HG02623 (cell line): ENCODE measurements at regions not wholly inside any gene's neighbourhood (a gene's known extent, or its start where the extent isn't known, plus 50 kb on each side); places are given as distances from the start of the nearest gene placed in this dataset.
"Not testable (repeated sequence)": the region's sequence is repeated elsewhere in the genome, so short reads cannot be mapped to it uniquely, and the experiment has no call there.

Experiments
- ATAC-seq: cut with Tn5 transposase; IDR thresholded peaks from one replicate; pipeline ENCODE4 v1.9.1; 2021; ENCODE audit warnings: moderate library complexity; ENCODE audit not compliant: unreplicated experiment

DNA sequence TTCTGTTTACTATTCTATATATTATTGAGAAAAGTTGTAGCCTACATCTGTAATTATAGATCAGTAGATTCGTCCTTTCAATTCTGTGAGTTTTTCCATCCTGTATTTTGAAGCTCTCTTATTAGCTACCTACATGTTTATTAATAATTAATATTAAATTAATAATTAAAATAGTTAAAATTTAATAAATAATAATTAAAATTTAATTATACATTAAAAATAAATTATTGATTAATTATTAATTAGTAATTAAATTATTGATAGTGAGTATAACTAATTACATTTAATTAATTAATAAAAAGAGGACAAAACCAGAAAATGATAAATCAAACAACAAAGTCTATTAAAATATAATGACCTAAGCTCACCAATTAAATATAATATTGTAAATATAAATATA, 606.6 kb upstream of the ROBO1 start:
- no peak for ATAC-seq

DNA sequence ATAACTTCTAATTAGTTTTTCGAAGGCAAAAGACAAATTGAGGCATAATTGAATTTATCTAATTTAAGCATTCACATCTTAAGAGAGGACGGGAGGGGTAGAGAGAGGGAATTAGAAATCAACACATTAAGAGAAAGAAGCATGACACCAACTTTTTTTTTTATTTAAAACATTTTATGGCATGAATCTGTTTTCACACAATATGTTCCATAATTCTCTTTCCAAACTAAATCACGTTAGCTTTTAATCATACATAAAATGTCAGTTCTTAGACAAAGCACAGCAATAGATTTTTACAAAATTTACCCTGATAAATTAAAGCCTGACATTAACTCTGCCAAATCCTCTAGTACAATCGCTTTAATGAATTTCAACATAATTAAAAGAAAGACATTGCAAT, 600.8 kb upstream of the ROBO1 start:
- ATAC-seq, result no peak

DNA sequence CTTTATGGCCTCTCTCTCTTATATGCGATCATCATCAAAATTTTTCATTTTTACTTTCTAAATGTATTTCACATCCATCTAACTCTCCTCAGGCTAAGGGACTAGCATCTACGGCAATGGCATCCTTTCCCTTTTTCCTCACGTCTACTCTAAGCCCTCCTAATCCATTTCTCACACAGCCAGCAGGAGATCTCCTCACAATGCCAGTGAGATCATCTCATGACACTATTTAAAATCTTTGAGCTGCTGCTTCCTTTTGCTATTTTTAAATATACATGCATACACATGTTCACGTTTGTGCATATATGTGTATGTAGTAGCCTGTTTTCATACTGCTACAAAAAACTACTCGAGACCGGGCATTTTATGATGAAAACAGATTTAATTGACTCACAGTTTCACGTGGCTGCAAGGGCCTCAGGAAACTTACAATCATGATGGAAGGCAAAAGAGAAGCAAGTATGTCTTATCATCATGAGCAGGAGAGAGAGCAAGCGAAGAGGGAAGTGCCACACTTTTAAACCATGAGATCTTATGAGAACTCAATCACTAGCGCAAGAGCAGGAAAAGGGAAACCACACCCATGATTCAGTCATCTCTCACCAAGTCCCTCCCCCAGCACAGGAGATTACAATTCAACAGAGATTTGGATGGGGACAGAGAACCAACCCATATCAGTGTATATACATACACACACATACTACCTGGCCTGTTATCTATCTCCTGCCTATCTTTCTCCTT, 599.2 kb upstream of the ROBO1 start:
- ATAC-seq, result no peak

DNA sequence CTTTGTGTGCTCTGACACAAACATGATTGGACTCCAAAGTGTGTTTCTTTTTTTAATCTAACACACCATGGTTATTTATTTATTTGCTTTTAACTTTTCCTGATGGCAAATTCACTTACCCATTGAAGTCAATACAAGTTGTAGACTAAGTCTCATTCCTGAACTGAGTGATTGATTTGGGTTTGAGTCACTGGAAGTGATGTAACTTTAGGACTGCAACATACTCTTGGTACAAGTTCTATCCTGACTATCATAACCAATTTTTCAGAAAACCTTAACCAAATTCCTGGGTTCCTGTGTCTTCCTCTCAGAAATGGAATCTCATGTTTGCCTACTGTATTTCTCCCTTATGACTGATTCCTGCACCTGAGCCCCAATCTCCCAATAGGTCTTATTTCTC, 590.0 kb upstream of the ROBO1 start:
- no peak for ATAC-seq

DNA sequence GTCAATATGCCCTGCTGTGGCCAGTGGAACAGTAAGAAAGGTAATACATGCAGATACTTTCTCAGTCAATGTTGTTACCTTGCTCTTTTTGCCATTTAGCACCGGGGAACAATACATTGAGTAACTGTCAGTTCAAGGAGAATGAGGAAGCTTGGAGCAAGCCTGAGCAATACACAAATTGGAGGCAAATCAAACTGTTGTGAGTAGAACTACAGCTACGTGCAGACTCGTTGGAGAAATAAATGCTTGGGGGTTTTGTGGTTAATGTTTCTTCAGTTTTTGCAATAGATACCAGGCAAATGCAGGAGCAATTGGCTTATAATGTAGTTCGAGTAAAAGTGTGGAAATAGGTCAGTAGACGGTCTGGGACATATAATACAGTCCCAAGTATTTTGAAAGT, 587.3 kb upstream of the ROBO1 start:
- ATAC-seq, result no peak

DNA sequence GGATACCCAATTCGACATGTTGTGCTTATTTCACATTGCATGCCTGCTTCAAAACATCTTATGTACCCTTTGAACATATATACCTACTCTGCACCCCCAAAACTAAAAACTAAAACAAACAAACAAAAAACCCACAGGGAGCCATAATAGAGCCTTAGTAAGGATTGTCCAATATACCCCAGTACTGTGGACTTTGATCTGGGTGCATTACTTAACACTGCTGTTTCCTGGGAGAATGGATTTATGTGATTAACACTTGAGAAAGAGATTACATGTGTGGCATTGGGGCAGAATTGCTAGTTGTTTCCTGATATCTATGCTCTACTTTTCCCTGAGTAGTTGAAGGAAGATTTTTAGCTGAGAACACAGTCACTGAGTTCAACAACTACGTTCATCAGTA, 583.4 kb upstream of the ROBO1 start:
- ATAC-seq, result no peak

DNA sequence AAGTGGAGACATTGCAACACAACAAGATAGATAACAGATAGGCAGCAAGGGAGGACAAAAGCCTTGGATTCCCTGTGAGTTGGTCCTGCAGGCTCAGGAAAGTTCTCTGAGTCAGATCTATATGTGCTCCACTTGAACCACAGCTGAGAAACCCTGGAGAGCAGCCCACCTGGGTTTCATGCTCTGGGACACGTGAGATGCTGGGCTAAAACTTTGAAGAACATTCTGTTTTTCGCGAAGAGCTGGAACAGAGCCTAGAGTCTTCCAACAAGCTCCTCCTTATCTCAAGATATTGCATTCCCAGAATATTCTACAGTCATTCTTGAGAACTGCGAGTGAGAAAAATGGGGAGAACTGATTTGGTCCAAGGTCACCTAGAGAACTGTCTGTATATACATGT, 583.0 kb upstream of the ROBO1 start:
- ATAC-seq, result no peak

DNA sequence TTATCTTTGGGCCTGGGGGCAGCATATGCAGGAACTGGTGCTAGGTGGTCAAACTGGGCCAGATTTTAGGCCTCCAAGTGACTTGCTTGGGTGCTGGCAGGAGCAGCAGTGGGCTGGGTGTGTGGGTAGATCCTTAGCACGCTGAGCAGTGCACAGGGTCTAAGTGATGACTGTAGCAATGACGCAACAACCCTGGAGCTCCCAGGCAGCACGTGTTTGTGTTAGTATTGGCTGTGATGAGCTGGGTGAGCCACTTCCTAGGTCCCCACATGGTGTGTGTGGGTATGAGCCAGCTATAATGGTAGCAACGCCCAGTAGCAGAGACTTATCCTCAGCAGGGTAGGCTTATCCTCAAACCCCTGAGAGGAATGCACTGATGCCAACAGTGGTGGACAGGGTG, 570.6 kb upstream of the ROBO1 start:
- no peak for ATAC-seq

DNA sequence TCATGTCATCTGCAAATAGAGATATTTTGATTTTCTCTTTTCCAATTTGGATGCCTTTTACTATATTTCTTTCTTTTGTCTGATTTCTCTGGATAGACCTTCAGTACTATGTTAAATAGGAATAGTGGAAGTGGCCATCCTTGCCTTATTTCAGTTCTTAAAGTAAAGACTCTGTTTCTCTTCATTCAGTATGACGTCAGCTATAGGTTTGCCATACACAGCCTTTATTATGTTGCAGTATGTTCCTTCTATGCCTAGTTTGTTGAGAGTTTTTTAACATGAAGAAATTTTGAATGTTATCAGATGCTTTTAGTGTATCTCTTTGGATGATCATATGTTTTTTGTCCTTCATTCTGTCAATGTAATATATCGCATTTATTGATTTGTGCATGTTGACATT, 566.7 kb upstream of the ROBO1 start:
- no peak for ATAC-seq

DNA sequence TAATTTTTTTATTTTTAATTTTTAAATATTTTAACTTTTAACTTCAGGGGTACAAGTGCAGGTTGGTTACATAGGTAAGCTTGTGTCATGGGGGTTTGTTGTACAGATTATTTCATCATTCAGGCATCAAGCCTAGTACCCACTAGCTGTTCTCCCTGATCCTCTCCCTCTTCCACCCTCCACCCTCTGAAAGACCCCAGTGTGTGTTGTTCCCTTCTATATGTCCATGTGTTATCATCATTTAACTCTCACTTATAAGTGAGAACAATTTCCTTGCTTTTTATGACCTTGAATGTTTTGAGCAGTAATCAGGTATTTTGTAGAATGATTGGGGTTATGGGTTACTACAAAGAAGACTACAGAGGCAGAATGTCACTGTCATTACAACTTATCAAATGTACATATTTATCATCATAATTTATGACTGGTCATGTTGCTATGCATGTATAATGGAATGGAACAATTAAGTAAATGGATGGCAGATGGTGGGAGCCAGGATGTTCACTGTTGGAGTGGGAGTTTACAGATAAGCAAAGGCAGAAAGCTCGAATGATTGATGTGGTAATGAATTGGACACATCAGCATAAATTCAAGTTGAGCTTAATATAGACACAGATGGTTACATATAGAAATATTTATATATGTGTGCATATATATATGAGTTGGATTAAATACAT, 563.8 kb upstream of the ROBO1 start:
- no peak for ATAC-seq

DNA sequence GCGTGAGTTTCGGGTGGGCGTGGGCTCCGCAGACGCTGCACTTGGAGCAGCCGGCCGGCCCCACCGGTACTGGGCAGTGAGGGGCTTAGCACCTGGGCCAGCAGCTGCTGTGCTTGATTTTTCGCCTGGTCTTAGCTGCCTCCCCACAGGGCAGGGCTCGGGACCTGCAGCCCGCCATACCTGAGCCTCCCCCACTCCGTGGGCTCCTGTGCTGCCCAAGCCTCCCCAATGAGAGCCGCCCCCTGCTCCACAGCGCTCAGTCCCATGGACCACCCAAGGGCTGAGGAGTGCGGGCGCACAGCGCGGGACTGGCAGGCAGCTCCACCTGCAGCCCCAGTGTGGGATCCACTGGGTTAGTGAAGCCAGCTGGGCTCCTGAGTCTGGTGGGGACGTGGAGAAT, 546.7 kb upstream of the ROBO1 start:
- ATAC-seq, result not testable (repeated sequence)

DNA sequence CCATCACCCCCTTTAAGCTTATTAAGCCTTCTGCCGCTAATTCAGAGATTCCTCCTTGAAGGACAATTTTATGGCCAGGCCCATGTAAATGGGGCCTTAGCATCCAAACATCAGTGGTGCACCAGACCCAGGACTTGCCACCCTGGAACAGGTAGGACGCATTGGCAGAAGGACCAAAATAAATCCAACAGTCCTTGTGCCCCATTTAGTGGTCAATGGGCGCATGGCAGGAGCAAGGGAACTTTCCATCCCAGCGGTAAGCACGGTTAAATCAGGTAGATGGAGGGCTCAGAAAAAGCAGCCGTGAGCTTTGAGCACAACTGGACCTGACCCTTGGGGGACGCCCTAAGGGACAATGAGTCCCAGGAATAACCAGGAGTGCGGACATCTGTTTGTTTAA, 540.8 kb upstream of the ROBO1 start:
- ATAC-seq, result no peak

DNA sequence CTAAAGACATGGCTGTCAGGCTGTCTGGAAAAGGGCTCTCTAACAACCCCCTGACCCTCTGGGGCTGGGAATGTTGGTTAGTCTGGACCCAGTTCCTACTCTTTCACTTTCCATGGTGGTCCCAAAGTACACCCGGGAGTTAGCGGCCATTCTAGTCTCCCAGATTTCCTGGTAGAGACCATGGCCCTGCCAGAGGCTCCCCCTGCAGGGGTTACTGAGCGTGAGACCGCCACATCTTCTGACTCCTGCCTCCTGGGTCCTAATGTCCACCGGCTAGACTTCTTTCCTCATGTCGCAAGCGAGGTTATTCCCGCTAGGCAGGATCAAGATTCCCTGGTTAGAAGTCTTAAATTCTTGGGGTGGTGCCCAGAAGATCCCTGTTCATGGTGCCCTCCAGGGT, 540.0 kb upstream of the ROBO1 start:
- no peak for ATAC-seq

DNA sequence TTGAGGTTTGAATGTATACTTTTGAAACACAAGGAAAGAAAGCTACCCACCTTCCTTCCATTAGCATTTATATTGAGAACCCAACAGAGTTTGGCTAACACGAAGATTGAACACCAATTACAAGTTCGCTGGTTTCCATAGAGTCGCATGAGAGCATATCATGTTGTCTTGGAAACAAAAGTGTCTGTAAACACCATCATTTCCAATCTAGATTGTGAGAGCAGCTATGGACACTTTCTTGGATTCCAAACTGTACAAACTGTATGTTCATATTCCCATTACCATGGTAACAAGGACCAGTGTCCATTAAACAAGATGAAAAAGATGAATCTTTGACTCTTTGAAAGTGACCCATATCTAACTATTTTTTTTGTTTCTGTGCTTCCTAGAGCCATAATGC, 529.9 kb upstream of the ROBO1 start:
- ATAC-seq, result no peak

DNA sequence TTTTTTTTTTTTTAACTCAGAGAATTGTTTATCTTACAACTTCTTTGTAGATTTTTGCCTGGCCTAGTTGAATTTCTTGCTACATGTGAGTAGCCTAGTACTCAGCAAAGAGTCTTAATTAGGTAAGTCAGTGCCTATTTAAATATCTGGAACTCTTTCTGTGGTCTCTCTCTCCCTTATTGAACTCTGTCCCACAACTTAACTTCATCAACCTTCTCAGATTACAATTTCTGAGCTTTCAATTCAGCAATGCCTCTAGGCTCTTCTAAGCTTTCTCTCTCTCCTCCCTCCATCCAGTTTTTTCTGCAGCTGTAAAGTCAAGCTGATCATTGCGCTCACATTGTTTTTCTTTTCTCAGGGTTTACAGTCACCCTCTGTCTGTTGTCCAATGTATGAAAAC, 517.6 kb upstream of the ROBO1 start:
- ATAC-seq, result no peak

DNA sequence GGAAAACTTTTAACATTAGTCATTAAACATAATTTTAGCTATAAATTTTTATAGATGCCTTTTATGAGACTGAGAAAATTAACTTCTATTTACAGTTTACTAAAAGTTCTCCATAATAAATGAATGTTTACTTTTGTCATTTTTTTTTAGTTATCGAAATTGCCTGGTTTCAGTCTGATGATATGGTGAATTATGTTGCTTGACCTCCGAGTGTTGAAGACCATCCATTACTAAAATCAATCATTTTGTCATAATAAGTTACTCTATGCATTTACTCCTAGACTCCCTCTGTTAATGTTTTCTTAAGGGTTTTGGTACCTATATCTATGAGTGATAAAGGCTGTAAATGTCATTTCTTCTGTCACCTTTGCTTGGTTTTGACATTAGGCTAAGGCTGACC, 516.0 kb upstream of the ROBO1 start:
- ATAC-seq, result no peak

DNA sequence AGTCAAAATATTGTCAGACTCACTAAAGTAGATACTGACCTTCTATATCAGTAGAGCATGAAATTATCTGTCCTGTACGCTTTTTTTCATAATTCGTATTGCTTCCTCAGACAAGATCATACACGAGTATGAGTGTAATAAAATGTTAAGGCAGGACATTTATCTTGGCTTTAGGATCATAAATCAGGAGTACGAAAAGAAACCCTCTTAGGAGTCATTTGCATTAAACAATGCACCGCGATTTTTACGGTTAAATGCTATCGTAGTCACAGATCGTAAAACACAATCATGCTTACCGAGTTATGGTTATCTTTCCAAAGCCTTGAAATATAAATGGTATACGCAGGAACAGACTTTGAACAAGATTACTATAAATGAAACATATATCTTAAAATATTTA, 510.3 kb upstream of the ROBO1 start:
- no peak for ATAC-seq

DNA sequence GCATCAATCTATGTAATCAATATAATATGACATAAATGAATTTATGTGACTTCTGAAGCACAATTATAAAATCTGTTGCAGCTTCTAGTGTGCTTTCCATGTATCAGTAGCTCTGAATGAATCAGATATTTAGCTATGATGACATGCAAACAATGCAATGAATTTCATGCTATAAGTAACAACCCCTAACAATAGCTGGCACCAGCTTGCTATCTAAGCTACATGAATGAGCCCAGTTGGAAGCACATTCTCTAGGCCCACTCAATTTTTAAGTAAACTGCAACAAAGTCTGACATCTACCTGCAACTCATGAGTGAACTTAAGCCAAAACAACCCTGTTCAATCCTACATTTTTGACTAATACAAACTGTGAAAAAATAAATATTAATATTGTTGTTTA, 507.3 kb upstream of the ROBO1 start:
- no peak for ATAC-seq

DNA sequence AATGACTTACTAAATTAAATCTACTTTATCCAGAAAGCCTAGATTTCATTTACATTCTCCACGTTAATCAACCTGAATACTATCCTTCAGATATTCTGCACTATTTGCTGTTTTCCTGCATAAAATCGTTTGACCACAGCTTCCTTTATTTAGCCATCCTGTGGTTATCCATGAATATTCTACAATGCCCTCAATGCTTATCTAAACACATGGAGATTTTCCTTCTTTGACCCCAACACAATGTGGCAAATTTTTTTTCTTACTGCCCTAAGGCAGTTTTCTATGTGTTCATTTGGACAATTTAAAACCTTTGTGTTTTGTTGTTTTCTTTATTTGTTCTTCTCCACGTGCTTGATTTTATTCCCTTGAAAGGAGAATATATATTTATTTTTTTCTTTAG, 495.5 kb upstream of the ROBO1 start:
- no peak for ATAC-seq

DNA sequence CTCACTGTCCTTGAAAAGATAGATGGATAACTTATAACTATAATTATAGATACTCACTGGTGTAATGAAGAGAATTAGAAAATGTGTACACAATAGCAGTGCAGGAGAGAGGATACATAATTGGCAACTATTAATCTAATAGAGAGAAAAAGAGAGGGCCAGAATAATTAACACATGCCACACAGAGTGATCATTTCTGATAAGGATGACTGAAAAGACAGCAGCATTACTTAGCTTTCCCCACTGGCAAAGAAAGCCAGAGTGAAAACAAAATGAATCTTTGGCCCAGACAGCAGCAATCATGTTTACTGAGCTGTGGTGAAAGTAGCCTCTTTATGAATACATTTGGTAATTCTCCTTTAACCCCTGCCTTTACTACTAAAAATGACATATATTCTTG, 493.3 kb upstream of the ROBO1 start:
- no peak for ATAC-seq

DNA sequence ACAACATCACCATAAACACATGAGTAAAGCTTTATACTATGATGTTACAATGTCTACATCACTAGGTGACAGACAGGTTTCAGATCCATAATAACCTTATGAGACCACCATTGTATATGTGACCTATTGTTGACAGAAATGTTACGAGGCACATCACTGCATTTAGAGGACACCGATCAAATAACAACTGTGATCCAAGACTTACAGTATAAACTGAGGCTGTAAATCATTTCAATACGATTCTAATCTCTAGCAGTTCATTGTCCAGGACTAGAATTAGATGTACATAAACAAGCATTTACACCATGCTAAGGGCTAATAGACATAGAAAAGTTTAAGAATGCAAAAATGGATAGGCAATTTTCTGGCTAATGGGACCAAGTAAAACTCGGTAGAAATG, 491.9 kb upstream of the ROBO1 start:
- no peak for ATAC-seq

DNA sequence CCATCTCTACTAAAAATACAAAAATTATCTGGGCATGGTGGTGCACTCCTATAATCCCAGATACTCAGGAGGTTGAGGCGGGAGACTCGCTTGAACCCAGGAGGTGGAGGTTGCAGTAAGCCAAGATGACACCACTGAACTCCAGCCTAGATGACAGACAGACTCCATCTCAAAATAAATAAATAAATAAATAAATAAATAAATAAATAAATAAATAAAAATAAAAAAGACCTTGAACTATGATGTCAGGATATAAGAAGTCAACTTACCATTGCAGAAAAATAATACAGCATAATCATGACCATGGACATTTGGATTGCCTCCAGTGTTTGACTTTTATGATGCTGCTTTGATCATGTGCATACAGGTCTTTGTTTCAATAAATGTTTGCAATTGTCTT, 484.3 kb upstream of the ROBO1 start:
- no peak for ATAC-seq

DNA sequence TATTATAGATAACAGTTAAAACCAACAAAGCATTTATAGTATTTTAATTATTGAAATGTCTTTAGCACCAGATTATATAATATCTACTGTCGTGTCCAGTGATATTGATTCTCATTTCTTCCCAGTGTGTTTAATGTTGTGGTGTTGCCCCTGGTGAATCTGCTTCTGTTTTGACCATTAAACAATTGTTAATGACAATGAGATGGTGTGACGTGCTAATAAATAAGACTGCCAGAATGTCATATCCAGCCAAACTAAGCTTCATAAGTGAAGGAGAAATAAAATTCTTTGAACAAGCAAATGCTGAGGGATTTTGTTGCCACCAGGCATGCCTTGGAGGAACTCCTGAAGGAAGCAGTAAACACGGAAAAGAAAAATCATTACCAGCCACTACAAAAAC, 480.0 kb upstream of the ROBO1 start:
- no peak for ATAC-seq
